ENCODE measurements at regions not wholly inside any gene's neighbourhood (a gene's known extent, or its start where the extent isn't known, plus 50 kb on each side); places are given as distances from the start of the nearest gene placed in this dataset.

- no peak overlapping the region for H3K27ac Mint-ChIP-seq
- H3K36me3 Mint-ChIP-seq (ENCODE audit: low read depth): no peaks in the 10 kb centered on the region
- H3K4me3 Mint-ChIP-seq: no peak overlapping the region
- peaks cover 10% of the 10 kb centered on the region for H3K9me3 Mint-ChIP-seq
- no peaks in the 10 kb centered on the region for H3K4me1 Mint-ChIP-seq
- TF ChIP-seq, protein P1, sequence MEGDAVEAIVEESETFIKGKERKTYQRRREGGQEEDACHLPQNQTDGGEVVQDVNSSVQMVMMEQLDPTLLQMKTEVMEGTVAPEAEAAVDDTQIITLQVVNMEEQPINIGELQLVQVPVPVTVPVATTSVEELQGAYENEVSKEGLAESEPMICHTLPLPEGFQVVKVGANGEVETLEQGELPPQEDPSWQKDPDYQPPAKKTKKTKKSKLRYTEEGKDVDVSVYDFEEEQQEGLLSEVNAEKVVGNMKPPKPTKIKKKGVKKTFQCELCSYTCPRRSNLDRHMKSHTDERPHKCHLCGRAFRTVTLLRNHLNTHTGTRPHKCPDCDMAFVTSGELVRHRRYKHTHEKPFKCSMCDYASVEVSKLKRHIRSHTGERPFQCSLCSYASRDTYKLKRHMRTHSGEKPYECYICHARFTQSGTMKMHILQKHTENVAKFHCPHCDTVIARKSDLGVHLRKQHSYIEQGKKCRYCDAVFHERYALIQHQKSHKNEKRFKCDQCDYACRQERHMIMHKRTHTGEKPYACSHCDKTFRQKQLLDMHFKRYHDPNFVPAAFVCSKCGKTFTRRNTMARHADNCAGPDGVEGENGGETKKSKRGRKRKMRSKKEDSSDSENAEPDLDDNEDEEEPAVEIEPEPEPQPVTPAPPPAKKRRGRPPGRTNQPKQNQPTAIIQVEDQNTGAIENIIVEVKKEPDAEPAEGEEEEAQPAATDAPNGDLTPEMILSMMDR (IDR thresholded peaks at IDR 0.05; ENCODE audit: unreplicated experiment in 3 of 3): no peak
- H3K27me3 Mint-ChIP-seq (ENCODE audit: low read depth): no peaks in the 10 kb centered on the region
These were observed 451.3 kb upstream of the CDH9 start for GRCh38 chr5:27489701-27490100.

GRCh38 chr5:27482663-27483062, 444.3 kb upstream of the CDH9 start:
- H3K4me3 Mint-ChIP-seq: no peak overlapping the region
- H3K4me1 Mint-ChIP-seq: no peaks in the 10 kb centered on the region
- TF ChIP-seq, protein P1 (IDR thresholded peaks at IDR 0.05; ENCODE audit: unreplicated experiment in 3 of 3): no peak
- no peak overlapping the region for H3K27ac Mint-ChIP-seq
- peaks cover 5% of the 10 kb centered on the region for H3K9me3 Mint-ChIP-seq
- H3K36me3 Mint-ChIP-seq (ENCODE audit: low read depth): peaks cover 7% of the 10 kb centered on the region
- no peaks in the 10 kb centered on the region for H3K27me3 Mint-ChIP-seq (ENCODE audit: low read depth)

- TF ChIP-seq, protein P1 (IDR thresholded peaks at IDR 0.05; ENCODE audit: unreplicated experiment in 3 of 3): no peak
- Mint-ChIP-seq H3K36me3 (ENCODE audit: low read depth) (peaks cover 28% of the 10 kb centered on the region), H3K27me3 (ENCODE audit: low read depth) (no peaks in the 10 kb centered on the region), H3K4me1 (no peaks in the 10 kb centered on the region), H3K27ac (no peak overlapping the region), H3K4me3 (no peak overlapping the region), H3K9me3 (peaks cover 21% of the 10 kb centered on the region)
These were observed 441.5 kb upstream of the CDH9 start for GRCh38 chr5:27479859-27480258.

DNA sequence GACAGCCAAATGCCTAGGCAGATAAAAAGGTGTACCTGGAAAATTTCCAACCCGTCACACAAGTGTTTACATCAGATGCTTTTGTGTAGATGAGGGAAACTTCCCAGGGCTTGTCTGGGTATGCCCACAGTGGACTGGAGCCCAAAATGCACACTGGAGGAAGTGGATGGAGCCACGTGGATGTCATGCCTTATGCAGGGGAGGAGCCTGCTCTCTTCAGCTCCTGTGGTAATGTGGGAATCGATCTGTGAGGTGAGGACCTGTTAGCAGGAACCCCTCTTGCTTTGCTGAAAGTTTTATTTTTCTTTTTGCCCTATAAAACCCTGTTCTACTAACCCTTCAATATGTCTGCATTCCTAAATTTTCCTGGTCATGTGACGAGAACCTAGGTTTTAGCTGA, 439.2 kb upstream of the CDH9 start:
- H3K9me3 Mint-ChIP-seq: peaks cover 24% of the 10 kb centered on the region
- H3K27ac Mint-ChIP-seq: no peak overlapping the region
- no peak overlapping the region for H3K4me3 Mint-ChIP-seq
- no peaks in the 10 kb centered on the region for H3K27me3 Mint-ChIP-seq (ENCODE audit: low read depth)
- H3K36me3 Mint-ChIP-seq (ENCODE audit: low read depth): peaks cover 28% of the 10 kb centered on the region
- TF ChIP-seq, protein P1 (IDR thresholded peaks at IDR 0.05; ENCODE audit: unreplicated experiment in 3 of 3): no peak
- H3K4me1 Mint-ChIP-seq: peaks cover 11% of the 10 kb centered on the region

DNA sequence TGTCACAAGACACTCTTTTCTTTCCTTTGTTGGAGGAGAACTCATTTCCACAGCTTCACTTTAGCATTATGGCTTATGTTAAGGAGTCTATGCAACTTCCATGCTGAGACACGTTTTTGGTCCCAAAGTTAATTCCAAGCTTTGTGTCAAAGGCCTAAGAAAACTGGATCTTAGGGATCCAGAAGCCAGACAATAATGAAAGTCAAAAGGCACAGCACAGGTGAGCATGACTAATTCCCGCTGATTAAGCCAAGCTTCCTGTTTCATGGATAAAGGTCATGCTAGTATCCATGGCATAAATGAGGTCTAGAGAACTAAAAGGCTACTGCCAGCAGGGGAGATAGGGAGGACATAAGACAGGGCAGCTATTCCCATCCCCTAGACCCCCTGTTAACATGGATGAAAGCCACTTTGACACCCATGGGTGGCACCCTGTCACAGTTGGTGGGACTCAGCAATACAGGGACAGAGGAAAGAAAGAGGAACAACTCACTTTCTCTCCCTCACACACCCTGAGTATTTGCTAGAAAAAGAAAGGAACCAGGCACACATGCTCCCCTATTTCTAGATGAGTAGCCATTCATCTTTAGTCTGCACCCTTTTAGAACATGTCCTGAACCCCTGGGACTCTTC, 438.1 kb upstream of the CDH9 start:
- Mint-ChIP-seq H3K27me3 (ENCODE audit: low read depth) (no peaks in the 10 kb centered on the region), H3K36me3 (ENCODE audit: low read depth) (peaks cover 28% of the 10 kb centered on the region), H3K27ac (no peak overlapping the region), H3K4me3 (no peak overlapping the region), H3K4me1 (peaks cover 13% of the 10 kb centered on the region), H3K9me3 (peaks cover 24% of the 10 kb centered on the region)
- TF ChIP-seq, protein P1 (IDR thresholded peaks at IDR 0.05; ENCODE audit: unreplicated experiment in 3 of 3): no peak

- Mint-ChIP-seq H3K4me3 (no peak overlapping the region), H3K27me3 (ENCODE audit: low read depth) (no peaks in the 10 kb centered on the region), H3K36me3 (ENCODE audit: low read depth) (peaks cover 28% of the 10 kb centered on the region), H3K9me3 (peaks cover 24% of the 10 kb centered on the region), H3K4me1 (peaks cover 13% of the 10 kb centered on the region), H3K27ac (no peak overlapping the region)
- TF ChIP-seq, protein P1 (IDR thresholded peaks at IDR 0.05; ENCODE audit: unreplicated experiment in 3 of 3): no peak
These were observed 436.7 kb upstream of the CDH9 start for GRCh38 chr5:27475063-27475462.

All from nephron (organoid).